ENCODE measurements at regions not wholly inside any gene's neighbourhood (a gene's known extent, or its start where the extent isn't known, plus 50 kb on each side); places are given as distances from the start of the nearest gene placed in this dataset.

- TF ChIP-seq RAD51 (IDR thresholded peaks at IDR 0.05) = no peak
- TF ChIP-seq POLR2A (IDR thresholded peaks at IDR 0.05; ENCODE audit: low read depth, low read length) = no peak
- TF ChIP-seq BHLHE40 (IDR thresholded peaks at IDR 0.05; ENCODE audit: borderline replicate concordance in 1 of 2, low read depth in 2 of 2, low read length in 1 of 2) = no peak
- no peak for TF ChIP-seq NR2C2 (IDR thresholded peaks at IDR 0.05; ENCODE audit: borderline replicate concordance, control insufficient read depth, insufficient read length, low read depth)
- no peak for TF ChIP-seq SREBF2 (IDR thresholded peaks at IDR 0.05; ENCODE audit: low read length)
- TF ChIP-seq EGR1 (IDR thresholded peaks at IDR 0.05; ENCODE audit: borderline replicate concordance in 1 of 2, low read depth in 2 of 2, low read length in 2 of 2) = no peak
Observed at GRCh38 chr4:60116592-60116991, 1083.5 kb upstream of the ADGRL3 start (continued).

DNA sequence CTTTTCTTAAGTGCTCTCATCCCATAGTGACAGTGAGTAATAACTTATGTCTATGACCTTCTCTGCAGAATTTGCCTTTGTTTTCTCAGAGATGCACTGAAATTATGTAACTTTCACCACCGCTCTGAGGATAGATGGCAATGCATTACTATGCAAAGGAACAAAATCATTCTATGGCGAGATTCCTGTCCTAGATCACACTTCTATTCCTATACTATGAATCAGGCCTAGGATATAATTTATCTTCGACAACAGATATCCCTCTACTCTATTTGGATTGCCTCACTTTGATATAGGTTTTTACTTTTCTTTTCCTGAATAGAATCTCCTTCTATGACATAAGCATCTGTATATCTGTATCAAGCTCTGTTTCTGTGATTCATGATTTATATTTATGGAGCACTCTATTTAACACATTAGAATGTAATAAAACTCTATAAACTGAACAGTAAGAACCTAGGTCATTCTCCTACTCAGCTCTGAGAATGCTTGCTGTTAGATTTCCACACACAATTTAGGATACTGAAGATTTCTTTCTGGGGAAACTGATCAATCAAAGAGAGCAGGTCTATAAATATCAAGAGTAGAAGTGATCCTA lies 1082.3 kb upstream of the ADGRL3 start:
- ChIA-PET CTCF (interaction anchor here (1.0 kb wide), 1 partner anchor 83 kb away, joined by 3 read pairs; no protein-coding TSS in a partner anchor), POLR2A (no interaction called here), SMC1A (ENCODE audit: uncharacterized antibody, unreplicated experiment) (interaction anchor here (0.6 kb wide), 1 partner anchor 41 kb away, joined by 4 read pairs; no protein-coding TSS in a partner anchor), RAD21 (ENCODE audit: unreplicated experiment) (no interaction called here)
- BruUV-seq (replicated peaks) = no TSS peak
- no peaks in the 10 kb centered on the region for H3K79me2 ChIP-seq (ENCODE audit: control insufficient read depth, insufficient read depth, low read length)
- DNase-seq (ENCODE audit: low read depth, low spot score) = no peak
- FAIRE-seq = no peak
- TF ChIP-seq MTA2 (IDR thresholded peaks at IDR 0.05; ENCODE audit: low read depth) (no peak), CBX5 (IDR thresholded peaks at IDR 0.05; ENCODE audit: low read depth) (no peak), SUPT20H (IDR thresholded peaks at IDR 0.05; ENCODE audit: borderline replicate concordance, control insufficient read depth, low read depth, low read length) (no peak), NFIC (IDR thresholded peaks at IDR 0.05; ENCODE audit: low read depth, low read length) (no peak), ASH2L (IDR thresholded peaks at IDR 0.05; ENCODE audit: borderline replicate concordance, low read depth) (no peak), RCOR1 (conservative IDR thresholded peaks at IDR 0.05; ENCODE audit: low read depth, low read length) (no peak), SIN3A (IDR thresholded peaks at IDR 0.05; ENCODE audit: low read depth, low read length) (no peak)
- TF ChIP-seq, protein P1, sequence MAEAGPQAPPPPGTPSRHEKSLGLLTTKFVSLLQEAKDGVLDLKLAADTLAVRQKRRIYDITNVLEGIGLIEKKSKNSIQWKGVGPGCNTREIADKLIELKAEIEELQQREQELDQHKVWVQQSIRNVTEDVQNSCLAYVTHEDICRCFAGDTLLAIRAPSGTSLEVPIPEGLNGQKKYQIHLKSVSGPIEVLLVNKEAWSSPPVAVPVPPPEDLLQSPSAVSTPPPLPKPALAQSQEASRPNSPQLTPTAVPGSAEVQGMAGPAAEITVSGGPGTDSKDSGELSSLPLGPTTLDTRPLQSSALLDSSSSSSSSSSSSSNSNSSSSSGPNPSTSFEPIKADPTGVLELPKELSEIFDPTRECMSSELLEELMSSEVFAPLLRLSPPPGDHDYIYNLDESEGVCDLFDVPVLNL (IDR thresholded peaks at IDR 0.05; ENCODE audit: low read depth, low read length) = no peak
- TF ChIP-seq, protein P2, sequence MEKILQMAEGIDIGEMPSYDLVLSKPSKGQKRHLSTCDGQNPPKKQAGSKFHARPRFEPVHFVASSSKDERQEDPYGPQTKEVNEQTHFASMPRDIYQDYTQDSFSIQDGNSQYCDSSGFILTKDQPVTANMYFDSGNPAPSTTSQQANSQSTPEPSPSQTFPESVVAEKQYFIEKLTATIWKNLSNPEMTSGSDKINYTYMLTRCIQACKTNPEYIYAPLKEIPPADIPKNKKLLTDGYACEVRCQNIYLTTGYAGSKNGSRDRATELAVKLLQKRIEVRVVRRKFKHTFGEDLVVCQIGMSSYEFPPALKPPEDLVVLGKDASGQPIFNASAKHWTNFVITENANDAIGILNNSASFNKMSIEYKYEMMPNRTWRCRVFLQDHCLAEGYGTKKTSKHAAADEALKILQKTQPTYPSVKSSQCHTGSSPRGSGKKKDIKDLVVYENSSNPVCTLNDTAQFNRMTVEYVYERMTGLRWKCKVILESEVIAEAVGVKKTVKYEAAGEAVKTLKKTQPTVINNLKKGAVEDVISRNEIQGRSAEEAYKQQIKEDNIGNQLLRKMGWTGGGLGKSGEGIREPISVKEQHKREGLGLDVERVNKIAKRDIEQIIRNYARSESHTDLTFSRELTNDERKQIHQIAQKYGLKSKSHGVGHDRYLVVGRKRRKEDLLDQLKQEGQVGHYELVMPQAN (conservative IDR thresholded peaks at IDR 0.05) = no peak
- no peaks in the 10 kb centered on the region for H4K20me1 ChIP-seq (ENCODE audit: control insufficient read depth, insufficient read depth)
- H3K9ac ChIP-seq (ENCODE audit: control insufficient read depth, insufficient read depth, low read length) = no peak overlapping the region
- ATAC-seq = no peak
- H3K27me3 ChIP-seq (replicated peaks in 1 of 2; ENCODE audit: control insufficient read depth in 2 of 2, insufficient read depth in 2 of 2, low read length in 1 of 2) = no peaks in the 10 kb centered on the region
- no peak overlapping the region for H3K4me2 ChIP-seq (ENCODE audit: control insufficient read depth, insufficient read depth)
- intact Hi-C loops (cut with micrococcal nuclease; ENCODE audit: unreplicated experiment) (no loop called here), in situ Hi-C loops (cut with MboI) (no loop called here)
- H3K36me3 ChIP-seq (ENCODE audit: control insufficient read depth in 2 of 2, insufficient read depth in 2 of 2, low read length in 1 of 2) = no peaks in the 10 kb centered on the region
- H3K4me1 ChIP-seq (ENCODE audit: control insufficient read depth, insufficient read depth, low read length) = no peaks in the 10 kb centered on the region
- WGBS (ENCODE audit: insufficient coverage, insufficient replicate concordance, low lambda C conversion rate, missing lambda C conversion rate) = 16% methylated on average over 3 of the region's 3 CpGs
- no peak overlapping the region for H2AFZ ChIP-seq (ENCODE audit: control insufficient read depth, low read depth, low read length)
- no peak overlapping the region for H3K27ac ChIP-seq (ENCODE audit: control insufficient read depth, insufficient read depth)
- H3K9me3 ChIP-seq (replicated peaks; ENCODE audit: control insufficient read depth, insufficient read depth, low read length) = no peaks in the 10 kb centered on the region
- H3K4me3 ChIP-seq = no peak overlapping the region

Data from GM12878 (cell line).